Neuronal stem cell (in vitro differentiated cells): ENCODE measurements at regions not wholly inside any gene's neighbourhood (a gene's known extent, or its start where the extent isn't known, plus 50 kb on each side); places are given as distances from the start of the nearest gene placed in this dataset.
"Not testable (repeated sequence)": the region's sequence is repeated elsewhere in the genome, so short reads cannot be mapped to it uniquely, and the experiment has no call there.

Experiments
- DNase-seq: peaks from one replicate; pipeline ENCODE4 v3.0.0-alpha.2; 2013; ENCODE audit warnings: low spot score
- H2AFZ ChIP-seq: one replicate; pipeline ENCODE4 v1.6.1; 2013; ENCODE audit warnings: mild to moderate bottlenecking, low read length, inconsistent platforms
- H2AK5ac ChIP-seq: 2 replicates; pipeline ENCODE4 v1.6.1; 2013; ENCODE audit warnings: low read depth, mild to moderate bottlenecking, inconsistent platforms, low read length, moderate library complexity, mixed read lengths
- H2BK120ac ChIP-seq: 2 replicates; pipeline ENCODE4 v1.6.1; 2013; ENCODE audit warnings: low read depth, mild to moderate bottlenecking, inconsistent platforms, low read length, moderate library complexity, mixed read lengths
- H2BK12ac ChIP-seq: one replicate; pipeline ENCODE4 v1.6.1; 2013; ENCODE audit warnings: low read length, inconsistent platforms
- H2BK15ac ChIP-seq: 2 replicates; pipeline ENCODE4 v1.6.1; 2013; ENCODE audit warnings: mild to moderate bottlenecking, low read length, inconsistent platforms, mixed read lengths
- H2BK5ac ChIP-seq: one replicate; pipeline ENCODE4 v1.6.1; 2013; ENCODE audit warnings: inconsistent platforms, mild to moderate bottlenecking, low read length, moderate library complexity
- H3K14ac ChIP-seq: one replicate; pipeline ENCODE4 v1.6.1; 2013; ENCODE audit warnings: low read length, inconsistent platforms
- H3K18ac ChIP-seq: 2 replicates; pipeline ENCODE4 v1.6.1; 2013; ENCODE audit warnings: low read length, inconsistent platforms
- H3K23ac ChIP-seq: 2 replicates; pipeline ENCODE4 v1.6.1; 2013; ENCODE audit warnings: low read depth, mild to moderate bottlenecking, mixed read lengths, low read length, inconsistent platforms; ENCODE audit not compliant: poor library complexity
- H3K27ac ChIP-seq: replicated peaks from 3 replicates; pipeline ENCODE4 v1.5.1; 2013; ENCODE audit warnings: low read length, inconsistent platforms
- H3K27me3 ChIP-seq, 3 experiments: 2 replicates each; pipeline ENCODE4 v1.6.1; 2013; ENCODE audit warnings: low read length in 3 of 3, mild to moderate bottlenecking in 2 of 3, inconsistent platforms in 1 of 3, low read depth in 1 of 3, mixed read lengths in 1 of 3, moderate library complexity in 1 of 3; ENCODE audit not compliant: control insufficient read depth in 3 of 3, insufficient read depth in 3 of 3
- H3K36me3 ChIP-seq, 2 donors: replicated peaks in 1 of 2; 2 replicates each; pipeline ENCODE4 v1.6.1; 2013; ENCODE audit warnings: low read length in 2 of 2; ENCODE audit not compliant: control insufficient read depth in 2 of 2, insufficient read depth in 2 of 2
- H3K4ac ChIP-seq: 2 replicates; pipeline ENCODE4 v1.6.1; 2013; ENCODE audit warnings: inconsistent platforms, mild to moderate bottlenecking, low read length, moderate library complexity
- H3K4me1 ChIP-seq, 2 donors: 1 replicate in 1 of 2; 2 replicates in 1 of 2; pipeline ENCODE4 v1.6.1; 2013; ENCODE audit warnings: low read length in 2 of 2, low read depth in 1 of 2; ENCODE audit not compliant: control insufficient read depth in 2 of 2, insufficient read depth in 1 of 2
- H3K4me2 ChIP-seq: one replicate; pipeline ENCODE4 v1.6.1; 2013; ENCODE audit warnings: mild to moderate bottlenecking, low read length, inconsistent platforms; ENCODE audit not compliant: insufficient read depth, poor library complexity, severe bottlenecking
- H3K4me3 ChIP-seq, 2 donors: 2 replicates each; pipeline ENCODE4 v1.5.1; 2013; ENCODE audit warnings: low read length in 2 of 2, mild to moderate bottlenecking in 2 of 2, inconsistent platforms in 1 of 2, moderate library complexity in 1 of 2
- H3K79me1 ChIP-seq: one replicate; pipeline ENCODE4 v1.6.1; 2013; ENCODE audit warnings: low read depth, mild to moderate bottlenecking, inconsistent platforms, low read length, moderate library complexity
- H3K9ac ChIP-seq: one replicate; pipeline ENCODE4 v1.6.1; 2013; ENCODE audit warnings: mild to moderate bottlenecking, low read depth, low read length, inconsistent platforms; ENCODE audit not compliant: poor library complexity
- H3K9me3 ChIP-seq, 2 donors: replicated peaks in 1 of 2; 2 replicates each; pipeline versions ENCODE3 to v1.6.1; 2013; ENCODE audit warnings: low read length in 2 of 2, mild to moderate bottlenecking in 2 of 2, inconsistent platforms in 1 of 2, low read depth in 1 of 2, mixed read lengths in 1 of 2, moderate library complexity in 1 of 2; ENCODE audit not compliant: control insufficient read depth in 2 of 2, insufficient read depth in 1 of 2
- H4K8ac ChIP-seq: one replicate; pipeline ENCODE4 v1.6.1; 2013; ENCODE audit warnings: low read depth, mild to moderate bottlenecking, inconsistent platforms, low read length, moderate library complexity
- H4K91ac ChIP-seq: one replicate; pipeline ENCODE4 v1.6.1; 2013; ENCODE audit warnings: low read length, low read depth, mild to moderate bottlenecking, inconsistent platforms; ENCODE audit not compliant: poor library complexity
- WGBS, 2 donors: extraction: QIAGEN DNeasy Blood & Tissue Kit; methylation state at CpG; one replicate each; pipeline ENCODE4 v1.1.7; 2013; ENCODE audit warnings: missing lambda C conversion rate in 2 of 2, mixed read lengths in 1 of 2; ENCODE audit not compliant: insufficient read length in 2 of 2, insufficient replicate concordance in 1 of 2; ENCODE audit errors: extremely low coverage in 2 of 2; 5-methylcytosine and 5-hydroxymethylcytosine counted together

- not testable (repeated sequence) for H3K27me3 ChIP-seq, H3K4ac ChIP-seq, H3K27ac ChIP-seq, H3K9me3 ChIP-seq, H3K18ac ChIP-seq, H2BK15ac ChIP-seq, H2AK5ac ChIP-seq, H3K23ac ChIP-seq, H2BK12ac ChIP-seq, H2BK120ac ChIP-seq, DNase-seq, H3K36me3 ChIP-seq, H2BK5ac ChIP-seq, H4K91ac ChIP-seq, H2AFZ ChIP-seq, H3K79me1 ChIP-seq, H3K14ac ChIP-seq, H3K4me2 ChIP-seq, H3K4me1 ChIP-seq, H3K4me3 ChIP-seq, H3K9ac ChIP-seq, H4K8ac ChIP-seq
- WGBS, 2 donors: no CpG with 5 or more reads among the region's 4 CpGs
These were observed 209.9 kb downstream of the CCNG2 start for GRCh38 chr4:77366876-77367275.

- Histone ChIP-seq H3K4me3 (no peak overlapping the region), H3K9me3 (no peaks in the 10 kb centered on the region), H2BK15ac (no peak overlapping the region), H3K4me2 (no peak overlapping the region), H3K4ac (no peak overlapping the region), H3K14ac (no peak overlapping the region), H2BK5ac (no peak overlapping the region), H3K27me3 (no peaks in the 10 kb centered on the region), H3K79me1 (no peaks in the 10 kb centered on the region), H3K18ac (no peak overlapping the region), H2BK12ac (no peak overlapping the region), H2AFZ (no peak overlapping the region), H4K8ac (no peak overlapping the region), H2BK120ac (no peak overlapping the region), H4K91ac (no peak overlapping the region), H3K23ac (no peak overlapping the region), H3K9ac (no peak overlapping the region), H3K27ac (no peak overlapping the region), H2AK5ac (no peak overlapping the region), H3K36me3 (no peaks in the 10 kb centered on the region), H3K4me1 (no peaks in the 10 kb centered on the region)
- no CpG with 5 or more reads among the region's 4 CpGs for WGBS, 2 donors
- DNase-seq: no peak
These were observed 210.6 kb downstream of the CCNG2 start for GRCh38 chr4:77367638-77368037.

- Histone ChIP-seq H2BK5ac (no peak overlapping the region), H3K18ac (no peak overlapping the region), H3K4me2 (no peak overlapping the region), H3K27me3 (no peaks in the 10 kb centered on the region), H2AFZ (no peak overlapping the region), H3K4ac (no peak overlapping the region), H3K36me3 (no peaks in the 10 kb centered on the region), H2BK12ac (no peak overlapping the region), H3K79me1 (no peaks in the 10 kb centered on the region), H3K14ac (no peak overlapping the region), H2BK15ac (no peak overlapping the region), H4K8ac (no peak overlapping the region), H2AK5ac (no peak overlapping the region), H4K91ac (no peak overlapping the region), H3K23ac (no peak overlapping the region), H2BK120ac (no peak overlapping the region), H3K9me3 (no peaks in the 10 kb centered on the region), H3K27ac (no peak overlapping the region), H3K4me3 (no peak overlapping the region), H3K9ac (no peak overlapping the region), H3K4me1 (no peaks in the 10 kb centered on the region)
- no peak for DNase-seq
- no CpG with 5 or more reads among the region's 3 CpGs for WGBS, 2 donors
These were observed 215.4 kb downstream of the CCNG2 start for GRCh38 chr4:77372375-77372774.

- no peak overlapping the region for H3K18ac ChIP-seq
- WGBS, 2 donors: no CpG with 5 or more reads among the region's 2 CpGs
- no peak for DNase-seq
- H2BK120ac ChIP-seq: no peak overlapping the region
- no peak overlapping the region for H3K27ac ChIP-seq
- H3K23ac ChIP-seq: no peak overlapping the region
- no peak overlapping the region for H4K91ac ChIP-seq
- H2AFZ ChIP-seq: no peak overlapping the region
- H3K9me3 ChIP-seq: no peaks in the 10 kb centered on the region
- no peak overlapping the region for H3K4me3 ChIP-seq
- H3K14ac ChIP-seq: no peak overlapping the region
- no peak overlapping the region for H3K4me2 ChIP-seq
- no peak overlapping the region for H2AK5ac ChIP-seq
- H2BK12ac ChIP-seq: no peak overlapping the region
- no peak overlapping the region for H2BK15ac ChIP-seq
- no peak overlapping the region for H3K9ac ChIP-seq
- no peak overlapping the region for H4K8ac ChIP-seq
- H3K36me3 ChIP-seq: no peaks in the 10 kb centered on the region
- no peaks in the 10 kb centered on the region for H3K4me1 ChIP-seq
- peaks cover 0 to 7% (median 0%) of the 10 kb centered on the region in 3 experiments for H3K27me3 ChIP-seq
- H3K79me1 ChIP-seq: no peaks in the 10 kb centered on the region
- H3K4ac ChIP-seq: no peak overlapping the region
- no peak overlapping the region for H2BK5ac ChIP-seq
These were observed 219.0 kb downstream of the CCNG2 start for GRCh38 chr4:77375866-77376607.
